H9 (cell line): ENCODE measurements at regions not wholly inside any gene's neighbourhood (a gene's known extent, or its start where the extent isn't known, plus 50 kb on each side); places are given as distances from the start of the nearest gene placed in this dataset.

Source experiments
- DNase-seq: peaks from one replicate; pipeline ENCODE4 v3.0.0-alpha.2; 2017
- H2AFZ ChIP-seq: one replicate; pipeline ENCODE4 v1.6.1; 2013; ENCODE audit warnings: mild to moderate bottlenecking, low read length, control low read depth, moderate library complexity
- H2AK5ac ChIP-seq: 2 replicates; pipeline ENCODE4 v1.6.1; 2013; ENCODE audit warnings: low read length, control low read depth, mixed read lengths; ENCODE audit not compliant: insufficient read length
- H2BK120ac ChIP-seq: one replicate; pipeline ENCODE4 v1.6.1; 2013; ENCODE audit warnings: low read depth, mild to moderate bottlenecking, low read length, control low read depth, inconsistent platforms; ENCODE audit not compliant: poor library complexity, severe bottlenecking
- H2BK12ac ChIP-seq: 2 replicates; pipeline ENCODE4 v1.6.1; 2013; ENCODE audit warnings: low read length, control low read depth, mixed read lengths, low read depth; ENCODE audit not compliant: insufficient read length
- H2BK15ac ChIP-seq: 2 replicates; pipeline ENCODE4 v1.6.1; 2013; ENCODE audit warnings: low read depth, low read length, control low read depth
- H2BK20ac ChIP-seq: one replicate; pipeline ENCODE4 v1.6.1; 2013; ENCODE audit warnings: low read depth, mild to moderate bottlenecking, low read length, control low read depth, inconsistent platforms; ENCODE audit not compliant: poor library complexity, severe bottlenecking
- H2BK5ac ChIP-seq: 2 replicates; pipeline ENCODE4 v1.6.1; 2013; ENCODE audit warnings: low read length, control low read depth, mixed read lengths; ENCODE audit not compliant: insufficient read length
- H3K14ac ChIP-seq: 2 replicates; pipeline ENCODE4 v1.6.1; 2013; ENCODE audit warnings: low read length, control low read depth; ENCODE audit not compliant: insufficient read depth
- H3K18ac ChIP-seq: 2 replicates; pipeline ENCODE4 v1.6.1; 2013; ENCODE audit warnings: low read depth, mild to moderate bottlenecking, mixed read lengths, low read length, control low read depth; ENCODE audit not compliant: insufficient read length
- H3K23ac ChIP-seq: 2 replicates; pipeline ENCODE4 v1.6.1; 2013; ENCODE audit warnings: low read length, control low read depth, mixed read lengths, low read depth; ENCODE audit not compliant: insufficient read length
- H3K23me2 ChIP-seq: 2 replicates; pipeline ENCODE4 v1.6.1; 2013; ENCODE audit warnings: low read depth, mild to moderate bottlenecking, mixed read lengths, low read length, control low read depth; ENCODE audit not compliant: insufficient read length, poor library complexity, severe bottlenecking
- H3K27ac ChIP-seq: 2 replicates; pipeline ENCODE4 v1.5.1; 2013; ENCODE audit warnings: low read length, control low read depth, mixed read lengths, low read depth; ENCODE audit not compliant: insufficient read length
- H3K27me3 ChIP-seq: 2 replicates; pipeline ENCODE4 v1.6.1; 2013; ENCODE audit warnings: low read length, control low read depth, inconsistent platforms; ENCODE audit not compliant: insufficient read depth
- H3K4ac ChIP-seq: 2 replicates; pipeline ENCODE4 v1.6.1; 2013; ENCODE audit warnings: low read depth, mild to moderate bottlenecking, control low read depth, inconsistent platforms, low read length, moderate library complexity
- H3K4me1 ChIP-seq: 2 replicates; pipeline ENCODE4 v1.6.1; 2013; ENCODE audit warnings: low read length, control low read depth, inconsistent platforms; ENCODE audit not compliant: insufficient read depth
- H3K4me2 ChIP-seq: 2 replicates; pipeline ENCODE4 v1.6.1; 2013; ENCODE audit warnings: low read length, control low read depth, mixed read lengths; ENCODE audit not compliant: insufficient read length, insufficient read depth
- H3K56ac ChIP-seq: 2 replicates; pipeline ENCODE4 v1.6.1; 2013; ENCODE audit warnings: low read depth, mild to moderate bottlenecking, mixed read lengths, low read length, control low read depth; ENCODE audit not compliant: insufficient read length
- H3K79me1 ChIP-seq: 2 replicates; pipeline ENCODE4 v1.6.1; 2013; ENCODE audit warnings: low read depth, mild to moderate bottlenecking, moderate library complexity, low read length, control low read depth, inconsistent platforms; ENCODE audit not compliant: insufficient read depth, poor library complexity, severe bottlenecking
- H3K79me2 ChIP-seq: 2 replicates; pipeline ENCODE4 v1.6.1; 2013; ENCODE audit warnings: low read length, control low read depth, inconsistent platforms; ENCODE audit not compliant: insufficient read depth
- H3K9ac ChIP-seq: 2 replicates; pipeline ENCODE4 v1.6.1; 2013; ENCODE audit warnings: low read length, control low read depth, mixed read lengths; ENCODE audit not compliant: insufficient read length; ENCODE audit errors: extremely low read depth
- H3K9me3 ChIP-seq: one replicate; pipeline ENCODE4 v1.6.1; 2013; ENCODE audit warnings: low read depth, low read length, inconsistent platforms; ENCODE audit not compliant: control insufficient read depth
- H3T11ph ChIP-seq: one replicate; pipeline ENCODE4 v1.6.1; 2013; ENCODE audit warnings: mild to moderate bottlenecking, low read length, control low read depth, inconsistent platforms
- H4K20me1 ChIP-seq: one replicate; pipeline ENCODE4 v1.6.1; 2013; ENCODE audit not compliant: control insufficient read depth, insufficient read length, insufficient read depth
- H4K5ac ChIP-seq: 2 replicates; pipeline ENCODE4 v1.6.1; 2013; ENCODE audit warnings: low read depth, mild to moderate bottlenecking, mixed read lengths, low read length, control low read depth; ENCODE audit not compliant: insufficient read length
- H4K8ac ChIP-seq: replicated peaks from 2 replicates; pipeline ENCODE4 v1.6.1; 2013; ENCODE audit warnings: low read length, control low read depth, mixed read lengths, low read depth; ENCODE audit not compliant: insufficient read length
- H4K91ac ChIP-seq: 2 replicates; pipeline ENCODE4 v1.6.1; 2013; ENCODE audit warnings: low read depth, mild to moderate bottlenecking, moderate library complexity, mixed read lengths, low read length, control low read depth; ENCODE audit not compliant: insufficient read length
- H3K27ac Mint-ChIP-seq, 3 experiments: 2 replicates in 2 of 3; 3 replicates in 1 of 3; pipeline ENCODE4 v1.8.0; 2020 to 2021; ENCODE audit warnings: mixed read lengths in 3 of 3, mild to moderate bottlenecking in 1 of 3, moderate library complexity in 1 of 3
- H3K27me3 Mint-ChIP-seq: 2 replicates; pipeline ENCODE4 v1.8.0; 2021; ENCODE audit warnings: low read depth, mild to moderate bottlenecking, moderate library complexity, mixed read lengths
- H3K36me3 Mint-ChIP-seq, 3 experiments: 2 replicates in 2 of 3; 3 replicates in 1 of 3; pipeline ENCODE4 v1.8.0; 2020 to 2021; ENCODE audit warnings: low read depth in 3 of 3, mixed read lengths in 3 of 3; ENCODE audit not compliant: insufficient read depth in 1 of 3
- H3K4me1 Mint-ChIP-seq, 2 experiments: 2 replicates each; pipeline ENCODE4 v1.8.0; 2020; ENCODE audit warnings: mixed read lengths in 2 of 2
- H3K4me3 Mint-ChIP-seq, 2 experiments: 2 replicates in 1 of 2; 3 replicates in 1 of 2; pipeline ENCODE4 v1.8.0; 2020 to 2021; ENCODE audit warnings: mild to moderate bottlenecking in 2 of 2, mixed read lengths in 2 of 2, moderate library complexity in 1 of 2
- H3K9me3 Mint-ChIP-seq, 2 experiments: 2 replicates in 1 of 2; 3 replicates in 1 of 2; pipeline ENCODE4 v1.8.0; 2020; ENCODE audit warnings: mild to moderate bottlenecking in 2 of 2, mixed read lengths in 2 of 2, moderate library complexity in 1 of 2
- WGBS: extraction: QIAGEN DNeasy Blood & Tissue Kit; methylation state at CpG from one replicate; pipeline ENCODE4 v1.1.7; 2013; ENCODE audit warnings: missing lambda C conversion rate, low lambda C conversion rate, mixed read lengths; ENCODE audit not compliant: insufficient read length; ENCODE audit errors: extremely low coverage; 5-methylcytosine and 5-hydroxymethylcytosine counted together
- TF ChIP-seq, protein P1 (sequence below): fragments of 200-600 bp; sonication (generic); conservative IDR thresholded peaks from 3 replicates; pipeline ENCODE4 v1.8.0; 2021; ENCODE audit warnings: antibody characterized with exemption, mild to moderate bottlenecking

DNA sequence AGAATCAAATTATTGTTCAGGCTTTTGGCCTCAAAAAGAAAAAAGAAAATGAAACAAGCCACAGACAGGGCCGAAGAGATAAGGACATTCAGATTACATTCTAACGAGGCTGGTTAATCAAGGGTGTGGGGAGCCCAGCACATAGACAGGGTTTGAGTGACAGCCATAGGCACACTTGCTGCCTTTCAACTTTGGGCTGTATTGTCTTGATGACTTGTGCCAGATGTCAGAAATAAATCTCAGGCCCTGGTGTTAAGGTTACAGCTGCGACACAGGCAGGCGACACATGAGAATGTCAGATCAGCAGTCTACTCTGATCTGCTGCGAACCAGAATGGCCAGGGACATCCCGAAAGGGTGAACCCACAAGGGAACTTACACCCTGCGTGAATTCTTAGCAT, 231.2 kb upstream of the ARRDC4 start:
- Histone ChIP-seq H3K4me2 (no peak overlapping the region), H3K27ac (no peak overlapping the region), H3K14ac (no peak overlapping the region), H2AFZ (no peak overlapping the region), H2BK120ac (no peak overlapping the region), H2BK20ac (no peak overlapping the region), H3K23ac (no peak overlapping the region), H3K23me2 (no peaks in the 10 kb centered on the region), H3K27me3 (no peaks in the 10 kb centered on the region), H3K4me1 (no peaks in the 10 kb centered on the region), H4K20me1 (no peaks in the 10 kb centered on the region), H2BK12ac (no peak overlapping the region), H3K4ac (no peak overlapping the region), H3K79me1 (no peaks in the 10 kb centered on the region), H2BK15ac (no peak overlapping the region), H3K9ac (no peak overlapping the region), H3K79me2 (no peaks in the 10 kb centered on the region), H3K9me3 (no peaks in the 10 kb centered on the region), H3K18ac (no peak overlapping the region), H2BK5ac (no peak overlapping the region), H4K8ac (no peak overlapping the region), H2AK5ac (no peak overlapping the region), H4K5ac (no peak overlapping the region), H3T11ph (no peak overlapping the region), H4K91ac (no peak overlapping the region), H3K56ac (no peak overlapping the region)
- TF ChIP-seq, protein P1, sequence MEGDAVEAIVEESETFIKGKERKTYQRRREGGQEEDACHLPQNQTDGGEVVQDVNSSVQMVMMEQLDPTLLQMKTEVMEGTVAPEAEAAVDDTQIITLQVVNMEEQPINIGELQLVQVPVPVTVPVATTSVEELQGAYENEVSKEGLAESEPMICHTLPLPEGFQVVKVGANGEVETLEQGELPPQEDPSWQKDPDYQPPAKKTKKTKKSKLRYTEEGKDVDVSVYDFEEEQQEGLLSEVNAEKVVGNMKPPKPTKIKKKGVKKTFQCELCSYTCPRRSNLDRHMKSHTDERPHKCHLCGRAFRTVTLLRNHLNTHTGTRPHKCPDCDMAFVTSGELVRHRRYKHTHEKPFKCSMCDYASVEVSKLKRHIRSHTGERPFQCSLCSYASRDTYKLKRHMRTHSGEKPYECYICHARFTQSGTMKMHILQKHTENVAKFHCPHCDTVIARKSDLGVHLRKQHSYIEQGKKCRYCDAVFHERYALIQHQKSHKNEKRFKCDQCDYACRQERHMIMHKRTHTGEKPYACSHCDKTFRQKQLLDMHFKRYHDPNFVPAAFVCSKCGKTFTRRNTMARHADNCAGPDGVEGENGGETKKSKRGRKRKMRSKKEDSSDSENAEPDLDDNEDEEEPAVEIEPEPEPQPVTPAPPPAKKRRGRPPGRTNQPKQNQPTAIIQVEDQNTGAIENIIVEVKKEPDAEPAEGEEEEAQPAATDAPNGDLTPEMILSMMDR, result no peak
- Mint-ChIP-seq H3K4me1 (no peaks in the 10 kb centered on the region), H3K27ac (no peak overlapping the region), H3K36me3 (no peaks in the 10 kb centered on the region), H3K27me3 (peaks cover 4% of the 10 kb centered on the region), H3K9me3 (no peaks in the 10 kb centered on the region), H3K4me3 (no peak overlapping the region)
- WGBS, result no CpG with 5 or more reads among the region's 7 CpGs
- no peak for DNase-seq
